ENCODE measurements at regions not wholly inside any gene's neighbourhood (a gene's known extent, or its start where the extent isn't known, plus 50 kb on each side); places are given as distances from the start of the nearest gene placed in this dataset.

DNA sequence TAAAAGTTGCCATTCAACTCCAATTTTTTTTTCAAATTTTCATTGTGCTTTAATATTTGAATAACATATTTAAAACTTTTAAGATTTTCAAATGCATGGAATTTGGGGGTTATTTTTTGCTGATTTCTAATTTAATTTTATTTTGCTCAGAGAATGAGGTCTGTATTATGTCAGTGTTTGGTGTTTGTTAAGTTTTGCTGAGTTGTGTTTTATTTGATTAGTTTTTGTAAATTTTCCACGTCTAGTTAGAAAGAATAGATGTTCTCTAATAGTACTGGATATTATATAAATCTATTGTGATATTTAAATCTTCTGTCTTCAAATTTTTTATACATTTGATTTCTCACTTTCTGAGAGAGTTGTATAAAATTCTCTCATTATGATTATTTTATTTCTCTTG, 145.9 kb downstream of the MACIR start:
- no peaks in the 10 kb centered on the region for H3K27me3 Mint-ChIP-seq (ENCODE audit: unreplicated experiment)
- no peak for DNase-seq (ENCODE audit: extremely low spot score, unreplicated experiment)
- no peaks in the 10 kb centered on the region for H3K4me1 Mint-ChIP-seq (ENCODE audit: unreplicated experiment)
- H3K36me3 Mint-ChIP-seq (ENCODE audit: unreplicated experiment) = no peaks in the 10 kb centered on the region
- H3K4me3 Mint-ChIP-seq (ENCODE audit: unreplicated experiment) = no peak overlapping the region
- TF ChIP-seq, protein P1, sequence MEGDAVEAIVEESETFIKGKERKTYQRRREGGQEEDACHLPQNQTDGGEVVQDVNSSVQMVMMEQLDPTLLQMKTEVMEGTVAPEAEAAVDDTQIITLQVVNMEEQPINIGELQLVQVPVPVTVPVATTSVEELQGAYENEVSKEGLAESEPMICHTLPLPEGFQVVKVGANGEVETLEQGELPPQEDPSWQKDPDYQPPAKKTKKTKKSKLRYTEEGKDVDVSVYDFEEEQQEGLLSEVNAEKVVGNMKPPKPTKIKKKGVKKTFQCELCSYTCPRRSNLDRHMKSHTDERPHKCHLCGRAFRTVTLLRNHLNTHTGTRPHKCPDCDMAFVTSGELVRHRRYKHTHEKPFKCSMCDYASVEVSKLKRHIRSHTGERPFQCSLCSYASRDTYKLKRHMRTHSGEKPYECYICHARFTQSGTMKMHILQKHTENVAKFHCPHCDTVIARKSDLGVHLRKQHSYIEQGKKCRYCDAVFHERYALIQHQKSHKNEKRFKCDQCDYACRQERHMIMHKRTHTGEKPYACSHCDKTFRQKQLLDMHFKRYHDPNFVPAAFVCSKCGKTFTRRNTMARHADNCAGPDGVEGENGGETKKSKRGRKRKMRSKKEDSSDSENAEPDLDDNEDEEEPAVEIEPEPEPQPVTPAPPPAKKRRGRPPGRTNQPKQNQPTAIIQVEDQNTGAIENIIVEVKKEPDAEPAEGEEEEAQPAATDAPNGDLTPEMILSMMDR (IDR thresholded peaks at IDR 0.05) = no peak
- H3K27ac Mint-ChIP-seq (ENCODE audit: unreplicated experiment) = no peak overlapping the region
- no peaks in the 10 kb centered on the region for H3K9me3 Mint-ChIP-seq (ENCODE audit: unreplicated experiment)

DNA sequence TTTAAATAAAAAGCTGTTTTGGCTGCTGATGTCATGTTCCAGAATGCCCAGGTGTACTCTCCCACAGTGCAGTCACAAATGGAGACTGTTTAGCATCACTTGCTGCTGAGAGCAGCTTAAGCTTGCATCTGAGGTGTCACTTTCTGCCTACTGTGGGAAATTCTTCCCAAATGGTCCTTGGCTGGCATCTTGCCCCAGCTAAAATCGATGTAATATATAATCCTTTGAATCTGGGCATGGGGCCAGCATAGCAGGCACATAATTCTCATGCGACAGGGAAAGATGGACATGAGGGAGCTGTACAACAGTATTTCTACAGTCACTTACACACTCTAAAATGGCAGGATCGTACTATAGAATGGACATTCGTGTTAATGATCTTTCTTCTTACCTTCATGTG, 144.3 kb downstream of the MACIR start:
- Mint-ChIP-seq H3K4me1 (ENCODE audit: unreplicated experiment) (no peaks in the 10 kb centered on the region), H3K27me3 (ENCODE audit: unreplicated experiment) (no peaks in the 10 kb centered on the region), H3K9me3 (ENCODE audit: unreplicated experiment) (no peaks in the 10 kb centered on the region), H3K36me3 (ENCODE audit: unreplicated experiment) (no peaks in the 10 kb centered on the region), H3K27ac (ENCODE audit: unreplicated experiment) (no peak overlapping the region), H3K4me3 (ENCODE audit: unreplicated experiment) (no peak overlapping the region)
- no peak for DNase-seq (ENCODE audit: extremely low spot score, unreplicated experiment)
- TF ChIP-seq, protein P1 (IDR thresholded peaks at IDR 0.05) = no peak

DNA sequence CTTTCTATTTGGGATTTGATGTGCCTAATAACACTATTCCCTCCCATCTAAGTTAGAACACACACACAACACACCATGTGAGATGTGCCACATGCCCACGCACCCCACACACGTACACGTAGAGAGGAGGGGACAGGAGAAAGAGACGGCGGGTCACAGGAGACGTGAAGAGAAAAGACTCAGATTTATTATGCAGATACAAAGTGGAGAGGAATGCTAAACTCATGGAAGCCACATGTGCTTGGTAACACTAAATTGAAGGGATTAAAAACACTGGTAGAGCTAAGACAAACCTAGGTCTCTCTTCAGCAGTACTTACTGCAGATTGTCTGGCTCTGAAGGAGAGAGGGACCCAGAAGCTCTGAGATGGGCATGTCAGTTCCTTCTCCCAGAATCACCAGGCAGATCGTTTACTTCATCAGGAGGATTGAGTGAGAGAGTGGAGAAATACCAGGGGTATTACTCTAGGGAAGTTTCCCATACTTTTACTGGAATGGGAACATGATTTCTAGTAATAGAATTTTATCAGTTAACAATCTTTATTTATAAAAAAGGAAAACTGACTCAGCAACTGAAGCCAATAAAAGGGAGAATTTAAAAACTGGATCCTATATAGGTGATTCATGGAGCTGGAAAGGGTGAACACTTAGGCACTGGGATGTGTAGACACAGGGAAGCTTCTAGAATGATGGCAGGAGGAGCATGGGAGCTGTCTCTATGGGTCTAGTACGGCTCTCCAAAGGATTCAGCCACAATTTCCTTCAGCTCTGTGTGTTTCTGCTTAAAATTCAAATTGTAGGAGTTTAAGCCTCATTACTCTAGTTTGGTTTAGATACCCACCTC, 139.4 kb downstream of the MACIR start:
- TF ChIP-seq, protein P1 (IDR thresholded peaks at IDR 0.05) = no peak
- H3K36me3 Mint-ChIP-seq (ENCODE audit: unreplicated experiment) = no peaks in the 10 kb centered on the region
- H3K4me1 Mint-ChIP-seq (ENCODE audit: unreplicated experiment) = peaks cover 6% of the 10 kb centered on the region
- H3K4me3 Mint-ChIP-seq (ENCODE audit: unreplicated experiment) = no peak overlapping the region
- no peaks in the 10 kb centered on the region for H3K27me3 Mint-ChIP-seq (ENCODE audit: unreplicated experiment)
- DNase-seq (ENCODE audit: extremely low spot score, unreplicated experiment) = no peak
- peaks cover 6% of the 10 kb centered on the region for H3K9me3 Mint-ChIP-seq (ENCODE audit: unreplicated experiment)
- no peak overlapping the region for H3K27ac Mint-ChIP-seq (ENCODE audit: unreplicated experiment)

DNA sequence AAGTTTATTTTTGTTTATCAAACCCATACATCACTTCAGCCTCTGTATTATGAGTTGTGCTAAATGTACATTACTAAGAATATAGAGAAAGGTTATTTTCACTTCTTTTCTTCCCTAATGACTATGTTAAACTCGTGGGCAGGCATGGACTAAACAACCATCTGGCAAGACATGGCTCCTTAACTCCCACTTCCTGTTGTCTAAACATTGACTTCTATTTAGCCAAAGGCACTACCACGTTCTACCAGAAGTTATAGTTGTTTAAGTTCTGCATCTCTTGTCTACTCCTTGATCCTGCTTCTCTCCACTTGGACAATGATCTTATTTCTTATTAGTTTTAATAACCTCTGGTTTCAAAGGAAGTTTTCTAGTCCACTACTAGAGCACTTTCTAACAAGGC, 136.1 kb downstream of the MACIR start:
- Mint-ChIP-seq H3K27me3 (ENCODE audit: unreplicated experiment) (no peaks in the 10 kb centered on the region), H3K4me3 (ENCODE audit: unreplicated experiment) (no peak overlapping the region), H3K4me1 (ENCODE audit: unreplicated experiment) (peaks cover 7% of the 10 kb centered on the region), H3K36me3 (ENCODE audit: unreplicated experiment) (no peaks in the 10 kb centered on the region), H3K27ac (ENCODE audit: unreplicated experiment) (peak overlapping the region; percentile 2), H3K9me3 (ENCODE audit: unreplicated experiment) (peaks cover 6% of the 10 kb centered on the region)
- no peak for DNase-seq (ENCODE audit: extremely low spot score, unreplicated experiment)
- TF ChIP-seq, protein P1 (IDR thresholded peaks at IDR 0.05) = no peak

DNA sequence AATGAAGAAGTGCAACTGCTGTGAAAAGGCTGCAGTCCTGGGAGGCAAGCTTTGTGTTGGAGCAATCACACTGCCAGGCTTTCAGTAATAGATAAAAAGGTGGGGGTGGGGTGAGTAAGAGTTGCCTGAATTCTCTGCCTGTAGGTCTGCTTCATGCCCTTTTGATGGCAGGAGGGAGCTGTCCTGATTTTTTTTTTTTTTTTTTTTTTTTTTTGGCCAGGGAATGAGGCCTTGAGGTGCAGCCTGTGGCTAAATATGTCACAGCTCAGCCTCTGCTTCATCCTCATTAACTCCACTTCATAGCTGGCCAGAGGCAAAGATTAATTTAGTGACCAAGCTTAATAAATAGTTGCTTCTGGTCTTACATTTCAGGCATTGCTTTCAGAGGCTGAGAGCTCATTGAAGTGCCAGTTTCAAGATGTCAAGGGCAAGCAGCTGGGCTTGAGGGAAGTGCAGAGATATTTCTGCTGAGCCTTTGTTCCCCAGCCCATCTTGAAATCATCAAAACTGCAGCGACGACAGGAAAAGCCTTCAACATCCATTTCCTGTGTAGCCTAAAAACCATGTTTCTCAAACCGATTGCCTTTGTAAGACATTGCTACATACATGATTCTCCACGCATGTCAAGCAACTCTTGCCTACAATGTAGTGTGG, 134.7 kb downstream of the MACIR start:
- TF ChIP-seq, protein P1 (IDR thresholded peaks at IDR 0.05) = no peak
- Mint-ChIP-seq H3K4me1 (ENCODE audit: unreplicated experiment) (peaks cover 7% of the 10 kb centered on the region), H3K4me3 (ENCODE audit: unreplicated experiment) (no peak overlapping the region), H3K27ac (ENCODE audit: unreplicated experiment) (peak overlapping the region; percentile 50), H3K27me3 (ENCODE audit: unreplicated experiment) (peaks cover 2% of the 10 kb centered on the region), H3K9me3 (ENCODE audit: unreplicated experiment) (peaks cover 6% of the 10 kb centered on the region), H3K36me3 (ENCODE audit: unreplicated experiment) (no peaks in the 10 kb centered on the region)
- no peak for DNase-seq (ENCODE audit: extremely low spot score, unreplicated experiment)

All from osteocyte (in vitro differentiated cells).